K562 (cell line): ENCODE measurements at regions not wholly inside any gene's neighbourhood (a gene's known extent, or its start where the extent isn't known, plus 50 kb on each side); places are given as distances from the start of the nearest gene placed in this dataset.

ENCODE experiments used
- ATAC-seq: fragments of 200-7000 bp; cut with Tn5 transposase; 3 replicates; pipeline ENCODE4 v1.9.1; 2020; ENCODE audit warnings: moderate library complexity
- BruUV-seq: library from RNA; stranded (reverse); fragments of 400-500 nt; replicated peaks from 2 replicates; lab custom pipeline; 2021; lab: Mats Ljungman, UMichigan
- CTCF ChIA-PET: fragments of 300-600 bp; formaldehyde crosslinking; extraction: SDS; loops from one replicate; lab custom pipeline; 2021; ENCODE audit warnings: low intra/inter-chr PET ratio; lab: Yijun Ruan, JAX
- POLR2A ChIA-PET: fragments of 300-600, 350-650 bp; sonication (Branson Sonifier 250); formaldehyde crosslinking; extraction: SDS; loops from one replicate; lab custom pipeline; 2021; ENCODE audit warnings: antibody characterized with exemption, inconsistent platforms; lab: Yijun Ruan, JAX
- DNase-seq, 4 experiments: peaks; one replicate each; pipeline versions ENCODE4 v3.0.0 to v3.0.0-alpha.2; 2011 to 2018; ENCODE audit warnings: low spot score in 3 of 4, mixed read lengths in 3 of 4; ENCODE audit errors: extremely low read depth in 1 of 4
- FAIRE-seq: peaks from 2 replicates; lab custom pipeline; 2011; peaks lifted over from hg19 to GRCh38; lab: Jason Lieb, UNC
- H2AFZ ChIP-seq: 2 replicates; pipeline ENCODE4 v1.6.0; 2011; ENCODE audit warnings: low read depth, low read length, control low read depth, inconsistent platforms
- H3K27ac ChIP-seq: fragments of 200-600 bp; 3 replicates; pipeline ENCODE4 v1.8.0; 2011; ENCODE audit warnings: low read depth, mild to moderate bottlenecking, control low read depth, inconsistent platforms, low read length, moderate library complexity, mixed read lengths; ENCODE audit errors: extremely low read depth
- H3K27me3 ChIP-seq, 2 experiments: fragments of 300-600 bp in 1 of 2; 2 replicates in 1 of 2; 3 replicates in 1 of 2; pipeline versions ENCODE4 v1.6.0 to v1.8.0; 2011; ENCODE audit warnings: inconsistent platforms in 2 of 2, low read length in 2 of 2, mild to moderate bottlenecking in 1 of 2, mixed read lengths in 1 of 2, moderate library complexity in 1 of 2; ENCODE audit not compliant: control insufficient read depth in 2 of 2, insufficient read depth in 2 of 2
- H3K36me3 ChIP-seq: fragments of 300-600 bp; 3 replicates; pipeline ENCODE4 v1.8.0; 2011; ENCODE audit warnings: mild to moderate bottlenecking, low read length, inconsistent platforms; ENCODE audit not compliant: control insufficient read depth, insufficient read depth
- H3K4me1 ChIP-seq, 2 experiments: fragments of 200-600 bp in 1 of 2; replicated peaks in 1 of 2; 2 replicates in 1 of 2; 3 replicates in 1 of 2; pipeline versions ENCODE4 v1.5.1 to v1.8.0; 2011; ENCODE audit warnings: inconsistent platforms in 2 of 2, low read length in 2 of 2, mild to moderate bottlenecking in 1 of 2, mixed read lengths in 1 of 2, moderate library complexity in 1 of 2; ENCODE audit not compliant: control insufficient read depth in 2 of 2, insufficient read depth in 2 of 2
- H3K4me2 ChIP-seq: 2 replicates; pipeline ENCODE4 v1.6.1; 2011; ENCODE audit warnings: low read length, control low read depth, inconsistent platforms, mixed read lengths; ENCODE audit not compliant: insufficient read depth
- H3K4me3 ChIP-seq: fragments of 200-600 bp; sonication (generic), shearing (Covaris generic); 2 replicates; pipeline ENCODE4 v1.5.1; 2016; ENCODE audit warnings: control low read depth, inconsistent platforms
- H3K79me2 ChIP-seq: fragments of 200-600 bp; 3 replicates; pipeline ENCODE4 v1.8.0; 2011; ENCODE audit warnings: low read length, inconsistent platforms; ENCODE audit not compliant: control insufficient read depth, insufficient read depth
- H3K9ac ChIP-seq, 2 experiments: 2 replicates each; pipeline versions ENCODE4 v1.6.0 to v1.6.1; 2011; ENCODE audit warnings: low read depth in 2 of 2, low read length in 2 of 2, control low read depth in 1 of 2, inconsistent platforms in 1 of 2, mild to moderate bottlenecking in 1 of 2, mixed read lengths in 1 of 2; ENCODE audit not compliant: insufficient read depth in 1 of 2
- H3K9me1 ChIP-seq: one replicate; pipeline ENCODE4 v1.6.0; 2011; ENCODE audit warnings: inconsistent platforms, mild to moderate bottlenecking, low read length, moderate library complexity; ENCODE audit not compliant: control insufficient read depth, insufficient read depth
- H3K9me3 ChIP-seq: replicated peaks from 2 replicates; pipeline ENCODE4 v1.5.1; 2011; ENCODE audit warnings: low read depth, low read length, inconsistent platforms; ENCODE audit not compliant: control insufficient read depth, insufficient read depth
- H4K20me1 ChIP-seq: replicated peaks from 2 replicates; pipeline ENCODE4 v1.6.1; 2011; ENCODE audit warnings: low read length, inconsistent platforms, mixed read lengths; ENCODE audit not compliant: control insufficient read depth, insufficient read depth
- CHD7 ChIP-seq: fragments of 200-600 bp; sonication (generic); IDR thresholded peaks from one replicate; pipeline ENCODE4 v1.6.1; 2012; ENCODE audit warnings: mild to moderate bottlenecking, low read depth, low read length, inconsistent platforms
- FOXK2 ChIP-seq, 2 experiments: fragments of 450-650 bp; IDR thresholded peaks in 1 of 2; conservative IDR thresholded peaks in 1 of 2; 2 replicates each; pipeline ENCODE4 v1.6.1; 2016; ENCODE audit warnings: low read depth in 2 of 2, mild to moderate bottlenecking in 1 of 2
- GABPB2 ChIP-seq: fragments of 250-450 bp; sonication (Bioruptor Pico); conservative IDR thresholded peaks from 2 replicates; pipeline ENCODE4 v1.5.1; 2021; ENCODE audit warnings: mild to moderate bottlenecking
- HMBOX1 ChIP-seq: sonication (generic); IDR thresholded peaks from 2 replicates; pipeline ENCODE4 v1.6.1; 2016
- ILK ChIP-seq: fragments of 450-650 bp; IDR thresholded peaks from 2 replicates; pipeline ENCODE4 v1.6.1; 2016; ENCODE audit warnings: missing genetic modification characterization, low read depth, mild to moderate bottlenecking, missing compliant biosample characterization, moderate library complexity, borderline replicate concordance
- PRMT5 ChIP-seq: sonication (generic); formaldehyde crosslinking; IDR thresholded peaks from 2 replicates; pipeline ENCODE4 v1.5.0; 2020; ENCODE audit warnings: missing genetic modification reagents
- STAT5A ChIP-seq: IDR thresholded peaks from 2 replicates; pipeline ENCODE4 v1.6.1; 2012; ENCODE audit warnings: low read length, inconsistent platforms, borderline replicate concordance
- TCF15 ChIP-seq: fragments of 250-450 bp; sonication (Bioruptor Pico); IDR thresholded peaks from 2 replicates; pipeline ENCODE4 v1.8.0; 2022; ENCODE audit warnings: moderate library complexity, mild to moderate bottlenecking, inconsistent platforms
- THAP7 ChIP-seq: fragments of 250-450 bp; sonication (Bioruptor Pico); IDR thresholded peaks from 2 replicates; pipeline ENCODE4 v1.5.0; 2021
- XRCC3 ChIP-seq: fragments of 450-650 bp; IDR thresholded peaks from 2 replicates; pipeline ENCODE4 v1.6.1; 2017; ENCODE audit warnings: mild to moderate bottlenecking, moderate library complexity
- ZNF717 ChIP-seq: fragments of 250-450 bp; sonication (Bioruptor Pico); IDR thresholded peaks from 2 replicates; pipeline ENCODE4 v1.5.0; 2021
- WGBS: fragments of 100-300 bp; shearing (Covaris generic); methylation state at CpG from one replicate; pipeline ENCODE4 v1.1.6; 2016; ENCODE audit warnings: low coverage, mixed read lengths; ENCODE audit not compliant: insufficient coverage; ENCODE audit errors: missing lambda C conversion rate; 5-methylcytosine and 5-hydroxymethylcytosine counted together
- in situ Hi-C: fragments of 300-500 bp; cut with MboI; formaldehyde crosslinking; loops from 4 replicates; pipeline ENCODE4 v1.15.0; 2018; ENCODE audit warnings: inconsistent platforms, mixed read lengths
- intact Hi-C: fragments of 100-400 bp; cut with micrococcal nuclease; formaldehyde crosslinking; loops from 2 replicates; pipeline ENCODE4 v1.14.2; 2022

GRCh38 chr4:33262824-33263223 is 2542.7 kb downstream of the PCDH7 start:
- FAIRE-seq, result no peak
- BruUV-seq, result no TSS peak
- Histone ChIP-seq H3K36me3 (no peaks in the 10 kb centered on the region), H3K4me2 (no peak overlapping the region), H3K4me1 (no peaks in the 10 kb centered on the region), H3K9me1 (no peaks in the 10 kb centered on the region), H3K9me3 (no peaks in the 10 kb centered on the region), H3K27me3 (no peaks in the 10 kb centered on the region), H3K4me3 (no peak overlapping the region), H3K9ac (no peak overlapping the region), H3K27ac (no peak overlapping the region), H4K20me1 (no peaks in the 10 kb centered on the region), H2AFZ (no peak overlapping the region), H3K79me2 (no peaks in the 10 kb centered on the region)
- ATAC-seq, result no peak
- POLR2A ChIA-PET, result no interaction called here
- intact Hi-C loops (no loop called here), in situ Hi-C loops (no loop called here)
- CTCF ChIA-PET, result no interaction called here
- 0% methylated on average over 2 of the region's 2 CpGs for WGBS
- DNase-seq, result no peak
- TF ChIP-seq PRMT5 (CRISPR knock-in tag) (no peak), TCF15 (CRISPR knock-in tag) (no peak), XRCC3 (no peak), HMBOX1 (no peak), ILK (tag) (no peak), GABPB2 (CRISPR knock-in tag) (no peak), CHD7 (no peak), STAT5A (no peak), THAP7 (no peak), FOXK2 (conservative IDR thresholded peaks at IDR 0.05 in 1 of 2, IDR thresholded peaks at IDR 0.05 in 1 of 2; ENCODE audit: low read depth in 2 of 2) (no peak), ZNF717 (CRISPR knock-in tag) (no peak)
